GM19324 (cell line): ENCODE measurements at regions not wholly inside any gene's neighbourhood (a gene's known extent, or its start where the extent isn't known, plus 50 kb on each side); places are given as distances from the start of the nearest gene placed in this dataset.

Source experiments
- ATAC-seq: cut with Tn5 transposase; IDR thresholded peaks from one replicate; pipeline ENCODE4 v1.9.1; 2021; ENCODE audit warnings: mild to moderate bottlenecking, moderate library complexity; ENCODE audit not compliant: unreplicated experiment, low FRiP score

DNA sequence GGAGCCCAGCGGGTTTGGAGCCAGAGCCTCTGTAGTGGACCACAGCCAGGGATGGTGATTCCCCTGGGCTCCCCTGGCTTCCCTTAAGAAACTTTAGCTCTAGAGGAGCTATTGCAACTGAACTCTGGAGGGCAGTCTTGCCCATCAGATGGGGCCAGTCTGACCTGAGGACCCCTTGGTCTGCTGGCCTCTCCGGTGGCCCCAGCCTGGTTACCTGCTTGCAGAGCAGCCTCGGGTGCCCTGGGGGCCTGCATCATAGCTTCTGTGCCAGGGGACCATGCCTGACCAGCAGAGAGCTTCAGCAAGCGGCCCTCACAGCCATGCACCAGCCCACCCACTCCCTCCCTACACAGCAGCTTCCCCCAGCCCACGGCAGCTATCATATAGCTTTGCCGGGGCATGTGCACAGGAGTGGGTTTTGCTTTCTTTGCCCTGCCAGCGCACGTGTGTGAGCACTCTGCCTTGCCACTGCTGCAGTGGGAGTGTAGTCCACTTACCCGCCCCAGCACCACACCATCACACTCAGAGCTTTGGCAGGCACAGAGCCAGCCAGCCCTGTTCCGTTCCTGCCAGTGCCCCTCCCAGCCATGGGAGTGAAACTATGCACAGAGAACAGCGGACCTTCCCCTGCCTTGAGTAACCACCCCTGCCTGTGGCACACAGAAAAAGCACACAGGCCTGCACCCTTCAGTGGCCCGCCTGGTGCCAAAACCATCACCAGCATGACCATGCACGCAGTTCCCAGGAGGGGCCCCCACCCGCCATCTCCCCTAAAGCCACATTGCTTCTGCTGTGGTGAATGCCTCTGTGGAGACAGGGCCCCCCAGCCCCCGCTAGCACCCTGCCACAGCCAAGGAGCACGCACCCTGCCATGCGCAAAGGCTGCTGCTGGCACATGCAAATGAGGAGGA lies 442.9 kb upstream of the NEGR1 start:
- ATAC-seq, result no peak

DNA sequence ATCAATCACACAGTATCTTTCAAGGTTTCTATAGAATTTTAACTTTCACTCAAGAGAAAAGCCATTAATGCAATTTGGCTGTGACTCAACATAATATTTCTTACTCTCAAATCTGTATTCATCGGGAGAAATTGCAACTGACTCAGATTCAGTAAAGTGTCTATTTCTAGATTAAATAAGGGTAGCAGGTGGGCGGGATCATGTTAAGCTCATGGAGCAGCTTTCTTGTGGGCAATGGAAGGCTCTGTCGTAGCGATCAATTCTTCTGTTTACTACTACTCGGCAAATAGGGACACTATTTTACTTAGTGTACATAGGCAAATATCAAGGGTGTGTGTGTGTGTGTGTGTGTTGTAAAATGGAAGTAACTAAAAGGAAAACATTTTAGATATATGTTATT lies 423.6 kb upstream of the NEGR1 start:
- ATAC-seq, result no peak

- no peak for ATAC-seq
Observed at GRCh38 chr1:72704841-72705477, 422.6 kb upstream of the NEGR1 start.

GRCh38 chr1:72697410-72697809 lies 415.1 kb upstream of the NEGR1 start:
- no peak for ATAC-seq

GRCh38 chr1:72693899-72694298 lies 411.6 kb upstream of the NEGR1 start:
- no peak for ATAC-seq

DNA sequence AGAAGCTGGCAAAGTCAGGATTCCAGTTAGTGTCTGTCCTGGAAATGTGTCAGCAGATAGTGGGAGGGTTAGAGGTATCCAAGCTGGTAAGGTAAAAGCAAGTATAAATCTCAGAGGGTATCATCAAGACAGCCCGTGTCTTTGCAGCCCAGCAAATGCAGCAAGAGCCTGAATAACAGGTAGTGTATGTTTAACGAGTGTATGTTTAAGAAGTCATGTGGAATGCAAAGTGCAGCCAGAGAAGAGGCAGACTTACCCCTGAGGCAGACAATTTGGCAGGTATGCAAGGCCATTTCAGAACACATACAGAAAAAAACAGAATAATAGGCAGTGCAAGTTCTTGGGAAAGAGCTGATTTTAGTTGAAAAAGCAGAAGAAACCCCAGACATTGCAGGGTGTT lies 411.0 kb upstream of the NEGR1 start:
- ATAC-seq, result no peak

GRCh38 chr1:72690871-72691270 lies 408.5 kb upstream of the NEGR1 start:
- no peak for ATAC-seq

DNA sequence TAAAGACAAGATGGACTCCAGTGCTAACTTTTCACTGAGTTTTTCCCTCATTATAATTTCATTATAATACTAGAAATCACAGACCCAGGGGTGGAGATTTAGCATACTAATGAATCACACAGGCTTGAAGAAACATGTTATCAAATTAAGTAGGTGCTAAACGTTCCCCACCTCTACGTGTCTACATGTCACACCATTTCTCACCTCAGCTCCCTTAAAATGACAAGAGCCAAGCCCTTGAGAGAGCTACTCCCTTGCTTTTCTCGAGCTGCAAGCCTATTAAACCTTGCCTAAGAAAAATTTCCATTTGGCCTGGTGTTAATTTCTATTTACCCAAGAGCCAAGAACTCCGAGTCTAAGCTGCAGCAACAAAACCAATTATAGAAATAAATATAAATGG lies 396.3 kb upstream of the NEGR1 start:
- no peak for ATAC-seq

GRCh38 chr1:72670902-72671301 lies 388.6 kb upstream of the NEGR1 start:
- ATAC-seq, result no peak

- no peak for ATAC-seq
Observed at GRCh38 chr1:72662918-72663317, 380.6 kb upstream of the NEGR1 start.

- ATAC-seq, result no peak
Observed at GRCh38 chr1:72650843-72651435, 368.6 kb upstream of the NEGR1 start.

DNA sequence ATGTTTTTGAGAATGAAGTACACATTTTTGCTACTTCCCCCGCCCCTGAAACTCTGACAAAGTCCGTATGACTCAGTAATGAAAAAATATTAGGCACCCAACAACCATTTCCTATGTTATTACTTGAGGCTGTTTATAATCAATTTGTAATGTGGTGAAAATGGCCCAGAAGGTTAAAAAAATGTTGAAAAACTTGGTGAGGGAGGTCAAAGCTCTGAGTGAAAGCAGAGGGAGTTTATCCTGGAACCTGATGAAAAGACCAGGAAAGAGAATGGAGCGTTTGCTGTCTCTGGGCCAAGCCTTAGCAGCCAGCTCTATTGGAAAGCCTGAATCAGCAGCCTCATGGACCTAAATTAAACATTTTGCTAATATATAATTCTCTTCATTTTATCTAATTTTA lies 367.7 kb upstream of the NEGR1 start:
- ATAC-seq, result no peak

DNA sequence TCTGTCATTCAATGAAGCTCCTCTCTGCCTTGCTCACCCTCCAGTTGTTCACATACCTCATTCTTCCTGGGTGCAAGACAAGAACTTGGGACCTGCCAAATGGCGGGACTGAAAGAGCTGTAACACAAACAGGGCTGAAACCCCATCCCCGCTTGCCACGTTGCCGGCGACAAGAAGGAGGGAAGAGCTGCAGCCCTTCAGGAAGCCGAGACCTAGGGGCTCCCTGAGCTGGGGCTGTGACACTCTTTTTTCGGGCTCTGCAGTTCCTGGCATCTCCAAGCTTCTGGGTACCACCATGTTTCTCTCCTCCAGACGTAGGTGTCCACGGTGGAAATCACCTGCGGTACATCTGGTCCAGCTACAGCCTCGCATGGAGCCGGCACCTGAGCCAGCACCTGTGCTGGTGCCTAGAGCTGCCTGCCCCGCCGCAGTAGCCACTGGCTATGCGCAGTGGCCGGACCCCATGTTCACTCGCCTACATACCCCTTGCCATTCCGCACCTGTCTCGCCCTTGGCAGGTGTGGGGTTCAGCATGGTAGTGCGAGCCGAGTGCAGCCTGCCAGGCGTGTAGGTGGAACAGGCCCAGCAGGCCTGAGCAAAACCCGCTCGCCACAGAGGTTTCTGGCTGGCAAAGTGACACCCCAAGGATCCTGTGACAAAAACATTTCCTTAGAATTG lies 367.0 kb upstream of the NEGR1 start:
- ATAC-seq, result no peak

- ATAC-seq, result no peak
Observed at GRCh38 chr1:72648465-72648864, 366.1 kb upstream of the NEGR1 start.

DNA sequence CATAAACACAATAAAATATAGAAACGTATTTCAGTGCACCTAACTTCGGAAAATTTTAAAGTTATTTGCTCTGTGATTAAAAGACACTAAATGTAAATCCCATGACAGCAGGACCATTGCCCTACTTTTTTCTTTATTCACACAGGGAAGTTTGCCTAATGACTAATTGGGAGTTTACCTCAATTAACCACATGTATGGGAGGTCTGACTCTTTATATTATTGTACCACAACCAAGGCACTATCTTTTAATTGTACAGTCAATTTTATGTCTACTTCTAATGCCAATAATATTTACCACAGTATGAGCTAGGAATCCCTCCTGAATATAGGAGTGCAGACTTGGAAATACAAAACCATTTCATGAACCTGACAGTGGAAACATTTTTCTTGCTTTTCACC lies 360.8 kb upstream of the NEGR1 start:
- ATAC-seq, result no peak

DNA sequence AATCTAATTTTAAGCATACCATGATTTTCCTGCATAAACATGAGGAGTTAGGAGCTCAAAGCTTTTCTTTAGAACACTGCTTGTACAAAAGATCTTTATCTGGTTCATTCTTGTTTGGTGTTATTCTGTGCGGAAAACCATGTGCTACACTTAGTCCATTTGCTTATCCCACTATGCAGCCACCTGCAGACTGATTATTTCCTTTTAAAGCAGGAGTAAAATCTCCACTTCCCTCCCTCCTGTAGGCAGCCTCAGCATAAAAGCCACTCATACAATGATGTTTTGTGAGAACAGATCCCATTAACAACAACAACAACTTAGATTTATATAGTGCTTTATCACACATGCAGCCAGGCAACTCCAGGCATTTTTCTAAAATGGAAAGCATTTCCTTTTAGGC lies 355.3 kb upstream of the NEGR1 start:
- ATAC-seq, result no peak

DNA sequence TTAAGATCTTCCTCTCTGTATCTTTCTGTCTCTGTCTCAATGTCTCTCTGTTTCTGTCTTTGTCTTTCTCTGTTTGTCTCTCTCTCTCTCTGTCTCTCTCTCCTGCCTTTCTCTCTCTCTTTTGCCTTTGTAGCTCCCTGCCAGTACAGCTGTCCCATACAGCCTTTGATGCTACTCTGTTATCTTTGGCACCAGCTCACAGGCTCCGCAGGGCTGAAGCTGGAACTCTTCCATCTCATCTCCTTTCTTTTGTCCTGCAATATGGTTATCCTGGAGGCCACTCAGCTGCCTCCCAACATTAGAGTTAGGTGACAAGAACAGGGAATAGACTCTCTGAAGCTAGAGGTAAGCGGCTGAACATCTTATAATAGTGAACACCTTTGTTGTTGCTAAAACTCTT lies 354.3 kb upstream of the NEGR1 start:
- ATAC-seq, result no peak

- no peak for ATAC-seq
Observed at GRCh38 chr1:72635719-72636118, 353.4 kb upstream of the NEGR1 start.

DNA sequence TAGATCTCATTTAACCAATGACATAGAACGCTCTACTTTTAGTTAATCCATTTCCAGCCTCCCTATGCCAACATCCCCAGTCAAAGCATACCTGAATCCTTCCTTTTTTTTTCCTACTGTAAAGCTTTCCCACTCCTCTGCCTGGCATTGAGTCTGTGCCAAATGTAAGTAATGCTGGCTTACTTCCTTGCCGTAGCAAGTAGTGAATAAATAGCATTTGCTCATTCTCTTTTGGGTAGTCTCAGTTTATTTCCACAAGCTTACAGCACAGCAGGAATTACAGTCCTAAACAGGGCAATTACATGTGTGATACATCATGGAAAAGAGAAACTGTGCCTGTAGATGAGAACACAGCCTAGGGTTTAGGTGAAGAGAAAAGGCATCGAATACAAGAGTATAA lies 352.6 kb upstream of the NEGR1 start:
- no peak for ATAC-seq

- ATAC-seq, result no peak
Observed at GRCh38 chr1:72631449-72631848, 349.1 kb upstream of the NEGR1 start.

- no peak for ATAC-seq
Observed at GRCh38 chr1:72623299-72623708, 341.0 kb upstream of the NEGR1 start.
